ENCODE measurements at regions not wholly inside any gene's neighbourhood (a gene's known extent, or its start where the extent isn't known, plus 50 kb on each side); places are given as distances from the start of the nearest gene placed in this dataset.

GRCh38 chr12:76206677-76207072, 122.2 kb upstream of the NAP1L1 start (continued):
- TF ChIP-seq FOS (IDR thresholded peaks at IDR 0.05; ENCODE audit: low read depth, low read length) (no peak), MXI1 (IDR thresholded peaks at IDR 0.05; ENCODE audit: borderline replicate concordance, low read depth, low read length) (no peak), MAZ (IDR thresholded peaks at IDR 0.05; ENCODE audit: borderline replicate concordance, low read depth, low read length) (no peak), RAD21 (IDR thresholded peaks at IDR 0.05; ENCODE audit: low read length) (no peak), CHD1 (IDR thresholded peaks at IDR 0.05; ENCODE audit: low read depth, low read length) (no peak), SMC3 (IDR thresholded peaks at IDR 0.05; ENCODE audit: low read depth, low read length) (no peak)

DNA sequence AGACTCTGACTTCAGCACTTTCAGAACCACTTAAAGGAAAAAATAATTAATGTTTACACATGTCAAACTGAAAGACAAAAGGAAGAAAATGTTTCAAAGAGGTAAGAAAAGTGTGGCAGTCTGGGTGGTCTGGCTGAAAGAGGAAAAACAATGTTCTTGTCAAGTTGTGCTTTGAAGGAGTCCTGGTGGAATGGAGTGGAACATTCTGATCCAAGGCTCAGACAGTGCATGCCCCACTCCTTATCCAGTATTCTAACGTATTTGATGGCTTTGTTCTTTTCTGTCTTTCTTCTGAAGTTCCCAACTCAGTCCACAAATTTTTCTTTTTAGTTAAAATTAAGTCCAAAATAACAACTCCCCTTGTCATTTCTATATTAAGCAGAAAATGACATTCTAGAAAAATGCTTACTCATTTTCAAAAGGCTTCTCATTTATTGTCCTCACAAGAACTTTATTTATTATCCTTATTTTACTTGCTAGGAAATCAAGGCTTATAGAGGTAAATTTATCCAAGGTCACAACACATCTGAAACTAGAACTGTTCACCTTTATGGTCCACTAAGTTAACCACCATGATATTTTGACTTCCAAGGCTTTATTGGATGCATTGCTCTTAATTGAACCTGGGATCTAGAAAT, 121.7 kb upstream of the NAP1L1 start:
- in situ Hi-C loops (cut with MboI; ENCODE audit: low sequenced_read_pairs), result no loop called here
- no peak for TF ChIP-seq MAZ (IDR thresholded peaks at IDR 0.05; ENCODE audit: borderline replicate concordance, low read depth, low read length)
- no peak for TF ChIP-seq CEBPB (IDR thresholded peaks at IDR 0.05; ENCODE audit: low read depth, low read length)
- TF ChIP-seq CTCF (conservative IDR thresholded peaks at IDR 0.05; ENCODE audit: low read depth, low read length), result no peak
- no peak for TF ChIP-seq SMC3 (IDR thresholded peaks at IDR 0.05; ENCODE audit: low read depth, low read length)
- no peak for TF ChIP-seq FOS (IDR thresholded peaks at IDR 0.05; ENCODE audit: low read depth, low read length)
- TF ChIP-seq USF2 (IDR thresholded peaks at IDR 0.05; ENCODE audit: low read depth, low read length), result no peak
- TF ChIP-seq MAFK (IDR thresholded peaks at IDR 0.05; ENCODE audit: low read depth, low read length), result no peak
- no peak for TF ChIP-seq ELK1 (IDR thresholded peaks at IDR 0.05; ENCODE audit: borderline replicate concordance, low read depth, low read length)
- TF ChIP-seq POLR2A (IDR thresholded peaks at IDR 0.05; ENCODE audit: low read depth, low read length), result no peak
- no peak for TF ChIP-seq RCOR1 (IDR thresholded peaks at IDR 0.05; ENCODE audit: insufficient replicate concordance, low read length)
- no peak for TF ChIP-seq BHLHE40 (IDR thresholded peaks at IDR 0.05; ENCODE audit: low read depth, low read length)

More for the DNA sequence above, 121.7 kb upstream of the NAP1L1 start:
- no TSS peak for BruUV-seq (replicated peaks)
- Histone ChIP-seq H4K20me1 (ENCODE audit: insufficient read depth, low read length) (no peaks in the 10 kb centered on the region), H2AFZ (replicated peaks; ENCODE audit: low read length, poor library complexity) (no peak overlapping the region), H3K79me1 (ENCODE audit: low read depth in 1 of 2, low read length in 2 of 2) (no peaks in the 10 kb centered on the region), H2BK120ac (ENCODE audit: low read depth, low read length) (no peak overlapping the region), H4K5ac (ENCODE audit: low read depth, low read length) (no peak overlapping the region), H3K9me3 (ENCODE audit: control insufficient read depth, insufficient read depth, low read length) (peaks cover 6% of the 10 kb centered on the region), H2BK15ac (ENCODE audit: low read depth, low read length) (no peak overlapping the region), H3K4me1 (ENCODE audit: control insufficient read depth, insufficient read depth, low read length) (no peaks in the 10 kb centered on the region), H3K36me3 (ENCODE audit: control insufficient read depth, insufficient read depth, low read length) (no peaks in the 10 kb centered on the region), H2BK20ac (ENCODE audit: low read depth, low read length) (no peak overlapping the region; the same call in 1 of the 2 replicates), H3K56ac (ENCODE audit: extremely low read depth, insufficient read depth, low read length) (no peak overlapping the region), H3K27ac (ENCODE audit: insufficient read depth, low read length) (no peak overlapping the region), H3K14ac (replicated peaks; ENCODE audit: low read depth, low read length) (no peak overlapping the region), H2AK5ac (ENCODE audit: low read depth, low read length) (no peak overlapping the region), H3K27me3 (ENCODE audit: control insufficient read depth, insufficient read depth, low read length) (peaks cover 2% of the 10 kb centered on the region; the same call in 1 of the 2 replicates), H3K4ac (ENCODE audit: low read depth, low read length) (no peak overlapping the region), H3K4me3 (ENCODE audit: insufficient read depth, low read depth, low read length) (no peak overlapping the region), H3K9ac (ENCODE audit: low read depth, low read length) (no peak overlapping the region), H2BK5ac (ENCODE audit: low read depth, low read length, poor library complexity, severe bottlenecking) (no peak overlapping the region), H3K4me2 (ENCODE audit: low read depth, low read length) (no peak overlapping the region), H3K18ac (ENCODE audit: low read depth, low read length) (no peak overlapping the region), H4K8ac (ENCODE audit: low read depth in 2 of 2, low read length in 2 of 2) (no peak overlapping the region), H3K23ac (ENCODE audit: low read depth, low read length) (no peak overlapping the region), H2AK9ac (replicated peaks; ENCODE audit: low read depth, low read length, poor library complexity) (no peak overlapping the region), H4K91ac (ENCODE audit: insufficient read depth, low read depth, low read length) (no peak overlapping the region), H3K9me1 (ENCODE audit: insufficient read depth, low read length) (no peaks in the 10 kb centered on the region)
- CTCF ChIA-PET, result no interaction called here
- no CpG with 5 or more reads among the region's 1 CpG for WGBS, 2 experiments (ENCODE audit: extremely low coverage in 2 of 2, insufficient read length in 1 of 2)
- dilution Hi-C loops (cut with HindIII; ENCODE audit: low sequenced_read_pairs, unreplicated experiment), result no loop called here
- POLR2A ChIA-PET (ENCODE audit: unreplicated experiment), result no interaction called here
- DNase-seq (no peak), ATAC-seq (ENCODE audit: low read depth) (no peak)
- intact Hi-C loops (cut with micrococcal nuclease), result no loop called here
